ENCODE measurements at regions not wholly inside any gene's neighbourhood (a gene's known extent, or its start where the extent isn't known, plus 50 kb on each side); places are given as distances from the start of the nearest gene placed in this dataset.

DNA sequence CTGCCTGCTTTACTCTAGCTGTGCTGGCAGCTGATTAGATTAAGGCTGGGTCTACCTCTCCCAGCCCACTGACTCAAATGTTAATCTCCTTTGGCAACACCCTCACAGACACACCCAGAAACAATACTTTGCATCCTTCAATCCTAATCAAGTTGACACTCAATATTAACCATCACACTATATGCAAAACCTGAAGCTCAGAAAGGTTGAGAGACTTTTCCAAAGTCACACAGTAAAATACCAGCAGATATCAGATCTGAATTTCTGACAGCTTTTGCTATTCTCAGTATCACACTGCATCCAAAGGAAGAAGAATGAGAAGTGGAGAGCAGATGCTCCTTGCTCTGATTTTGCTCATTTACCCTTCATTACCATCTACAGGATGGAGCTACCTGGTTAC, 114.9 kb upstream of the RANBP3L start:
- H3K27me3 ChIP-seq (replicated peaks; ENCODE audit: insufficient read depth, low read length): no peaks in the 10 kb centered on the region
- H3K4me1 ChIP-seq (ENCODE audit: low read length): peaks cover 10% of the 10 kb centered on the region
- no peak overlapping the region for H3K4me2 ChIP-seq (ENCODE audit: low read depth, low read length)
- no peaks in the 10 kb centered on the region for H3K79me2 ChIP-seq (ENCODE audit: low read length)
- H3F3A ChIP-seq (ENCODE audit: insufficient read depth, low read length): no peaks in the 10 kb centered on the region
- H3K4me3 ChIP-seq (ENCODE audit: low read length): no peak overlapping the region
- H2AFZ ChIP-seq (ENCODE audit: low read length): no peak overlapping the region
- H3K9ac ChIP-seq (ENCODE audit: low read length): no peak overlapping the region
- no peaks in the 10 kb centered on the region for H4K20me1 ChIP-seq (ENCODE audit: insufficient read depth, low read length)
- H3K27ac ChIP-seq (ENCODE audit: low read length): no peak overlapping the region
- DNase-seq: no peak
- TF ChIP-seq EZH2 (optimal IDR thresholded peaks at IDR 0.05; ENCODE audit: low read depth, low read length): no peak
- TF ChIP-seq, protein P1, sequence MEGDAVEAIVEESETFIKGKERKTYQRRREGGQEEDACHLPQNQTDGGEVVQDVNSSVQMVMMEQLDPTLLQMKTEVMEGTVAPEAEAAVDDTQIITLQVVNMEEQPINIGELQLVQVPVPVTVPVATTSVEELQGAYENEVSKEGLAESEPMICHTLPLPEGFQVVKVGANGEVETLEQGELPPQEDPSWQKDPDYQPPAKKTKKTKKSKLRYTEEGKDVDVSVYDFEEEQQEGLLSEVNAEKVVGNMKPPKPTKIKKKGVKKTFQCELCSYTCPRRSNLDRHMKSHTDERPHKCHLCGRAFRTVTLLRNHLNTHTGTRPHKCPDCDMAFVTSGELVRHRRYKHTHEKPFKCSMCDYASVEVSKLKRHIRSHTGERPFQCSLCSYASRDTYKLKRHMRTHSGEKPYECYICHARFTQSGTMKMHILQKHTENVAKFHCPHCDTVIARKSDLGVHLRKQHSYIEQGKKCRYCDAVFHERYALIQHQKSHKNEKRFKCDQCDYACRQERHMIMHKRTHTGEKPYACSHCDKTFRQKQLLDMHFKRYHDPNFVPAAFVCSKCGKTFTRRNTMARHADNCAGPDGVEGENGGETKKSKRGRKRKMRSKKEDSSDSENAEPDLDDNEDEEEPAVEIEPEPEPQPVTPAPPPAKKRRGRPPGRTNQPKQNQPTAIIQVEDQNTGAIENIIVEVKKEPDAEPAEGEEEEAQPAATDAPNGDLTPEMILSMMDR (IDR thresholded peaks at IDR 0.05; ENCODE audit: low read length): no peak
- no peak for TF ChIP-seq EZH2phosphoT487 (IDR thresholded peaks at IDR 0.05; ENCODE audit: low read length)
- H3K9me3 ChIP-seq (replicated peaks; ENCODE audit: insufficient read depth, low read length): no peaks in the 10 kb centered on the region
- no peaks in the 10 kb centered on the region for H3K36me3 ChIP-seq (replicated peaks; ENCODE audit: insufficient read depth, low read length)
- H3K9me2 ChIP-seq (replicated peaks; ENCODE audit: insufficient read depth, low read length): no peaks in the 10 kb centered on the region

DNA sequence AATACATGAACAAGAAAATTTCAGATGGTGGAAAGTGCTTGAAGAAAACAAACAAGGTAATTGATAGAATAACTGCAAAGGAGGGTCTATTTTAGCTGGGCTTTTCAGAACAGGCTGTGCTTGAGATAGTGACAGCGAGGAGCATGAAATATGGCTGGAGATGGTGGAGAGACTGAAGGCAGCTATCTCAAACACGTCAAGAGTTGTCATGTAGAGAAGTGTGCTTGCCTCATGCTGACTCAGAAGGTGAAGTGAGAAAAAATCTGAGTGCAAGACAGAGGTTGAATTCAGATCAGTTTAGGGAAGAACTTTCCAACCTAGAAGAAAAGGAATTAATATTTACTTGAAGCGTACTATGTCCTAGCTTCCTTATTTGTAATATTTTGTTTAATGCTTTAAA, 115.5 kb upstream of the RANBP3L start:
- H3K4me3 ChIP-seq (ENCODE audit: low read length): no peak overlapping the region
- H3K9me2 ChIP-seq (replicated peaks; ENCODE audit: insufficient read depth, low read length): no peaks in the 10 kb centered on the region
- H3K4me2 ChIP-seq (ENCODE audit: low read depth, low read length): no peak overlapping the region
- peaks cover 10% of the 10 kb centered on the region for H3K4me1 ChIP-seq (ENCODE audit: low read length)
- no peaks in the 10 kb centered on the region for H3K79me2 ChIP-seq (ENCODE audit: low read length)
- H2AFZ ChIP-seq (ENCODE audit: low read length): no peak overlapping the region
- H3K36me3 ChIP-seq (replicated peaks; ENCODE audit: insufficient read depth, low read length): no peaks in the 10 kb centered on the region
- no peaks in the 10 kb centered on the region for H3F3A ChIP-seq (ENCODE audit: insufficient read depth, low read length)
- no peak for DNase-seq
- H4K20me1 ChIP-seq (ENCODE audit: insufficient read depth, low read length): no peaks in the 10 kb centered on the region
- TF ChIP-seq, protein P1 (IDR thresholded peaks at IDR 0.05; ENCODE audit: low read length): no peak
- TF ChIP-seq EZH2 (optimal IDR thresholded peaks at IDR 0.05; ENCODE audit: low read depth, low read length) (no peak), EZH2phosphoT487 (IDR thresholded peaks at IDR 0.05; ENCODE audit: low read length) (no peak)
- H3K27me3 ChIP-seq (replicated peaks; ENCODE audit: insufficient read depth, low read length): no peaks in the 10 kb centered on the region
- H3K9ac ChIP-seq (ENCODE audit: low read length): no peak overlapping the region
- no peak overlapping the region for H3K27ac ChIP-seq (ENCODE audit: low read length)
- H3K9me3 ChIP-seq (replicated peaks; ENCODE audit: insufficient read depth, low read length): no peaks in the 10 kb centered on the region

DNA sequence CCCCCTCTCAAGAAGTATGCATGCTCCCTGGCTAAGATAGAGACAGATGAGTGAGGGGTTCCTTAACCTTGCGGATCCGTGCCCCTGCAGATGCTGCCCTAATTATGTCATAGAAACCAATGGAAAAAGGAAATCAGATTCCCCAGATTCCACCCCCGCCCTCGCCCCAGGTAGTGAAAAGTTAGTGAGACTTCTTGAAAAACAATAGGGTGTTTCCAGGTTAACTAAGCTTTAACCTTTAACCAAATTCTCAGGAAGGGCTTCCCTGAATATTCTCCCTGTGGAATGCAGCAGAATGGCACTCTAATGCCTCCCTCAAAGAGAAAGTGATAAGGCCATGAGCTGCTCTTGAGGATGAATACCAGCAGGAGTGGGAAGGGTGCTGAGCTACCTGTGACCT, 116.0 kb upstream of the RANBP3L start:
- H3K4me1 ChIP-seq (ENCODE audit: low read length): peaks cover 10% of the 10 kb centered on the region
- H3K4me2 ChIP-seq (ENCODE audit: low read depth, low read length): no peak overlapping the region
- no peak overlapping the region for H3K9ac ChIP-seq (ENCODE audit: low read length)
- no peak for DNase-seq
- H4K20me1 ChIP-seq (ENCODE audit: insufficient read depth, low read length): no peaks in the 10 kb centered on the region
- no peak overlapping the region for H2AFZ ChIP-seq (ENCODE audit: low read length)
- no peaks in the 10 kb centered on the region for H3K9me2 ChIP-seq (replicated peaks; ENCODE audit: insufficient read depth, low read length)
- H3K36me3 ChIP-seq (replicated peaks; ENCODE audit: insufficient read depth, low read length): no peaks in the 10 kb centered on the region
- H3K27ac ChIP-seq (ENCODE audit: low read length): no peak overlapping the region
- TF ChIP-seq EZH2 (optimal IDR thresholded peaks at IDR 0.05; ENCODE audit: low read depth, low read length) (no peak), EZH2phosphoT487 (IDR thresholded peaks at IDR 0.05; ENCODE audit: low read length) (no peak)
- TF ChIP-seq, protein P1 (IDR thresholded peaks at IDR 0.05; ENCODE audit: low read length): no peak
- no peaks in the 10 kb centered on the region for H3K79me2 ChIP-seq (ENCODE audit: low read length)
- H3K4me3 ChIP-seq (ENCODE audit: low read length): no peak overlapping the region
- H3F3A ChIP-seq (ENCODE audit: insufficient read depth, low read length): no peaks in the 10 kb centered on the region
- no peaks in the 10 kb centered on the region for H3K27me3 ChIP-seq (replicated peaks; ENCODE audit: insufficient read depth, low read length)
- H3K9me3 ChIP-seq (replicated peaks; ENCODE audit: insufficient read depth, low read length): no peaks in the 10 kb centered on the region
